Thyroid gland (tissue), 4 donors: ENCODE measurements at regions not wholly inside any gene's neighbourhood (a gene's known extent, or its start where the extent isn't known, plus 50 kb on each side); places are given as distances from the start of the nearest gene placed in this dataset.

Experiments used
- CTCF ChIP-seq, 6 experiments: fragments of 200-600 bp in 3 of 6; fragments of 450-650 bp in 3 of 6; sonication (generic) in 3 of 6; IDR thresholded peaks; one replicate each; pipeline ENCODE4 v1.5.1; 2016 to 2019; ENCODE audit warnings: antibody characterized with exemption in 6 of 6, mild to moderate bottlenecking in 2 of 6, inconsistent platforms in 1 of 6, moderate library complexity in 1 of 6
- POLR2A ChIP-seq, 2 donors: fragments of 450-650 bp; IDR thresholded peaks; one replicate each; pipeline ENCODE4 v1.6.1; 2017; ENCODE audit warnings: antibody characterized with exemption in 2 of 2, mild to moderate bottlenecking in 2 of 2, moderate library complexity in 1 of 2

- TF ChIP-seq POLR2A (IDR thresholded peaks at IDR 0.05): no peak
- no peak for TF ChIP-seq CTCF (IDR thresholded peaks at IDR 0.05)
Measured at GRCh38 chr5:174328631-174329299, 283.3 kb downstream of the NSG2 start.
